Neural progenitor cell (in vitro differentiated cells): ENCODE measurements at regions not wholly inside any gene's neighbourhood (a gene's known extent, or its start where the extent isn't known, plus 50 kb on each side); places are given as distances from the start of the nearest gene placed in this dataset.

ENCODE experiments used
- EZH2 ChIP-seq: fragments of 200-600 bp; sonication (generic); IDR thresholded peaks from 2 replicates; pipeline ENCODE4 v1.6.1; 2017; ENCODE audit warnings: antibody characterized with exemption, mild to moderate bottlenecking, moderate library complexity
- EZH2phosphoT487 ChIP-seq: fragments of 200-600 bp; sonication (generic); IDR thresholded peaks from 2 replicates; pipeline ENCODE4 v1.6.1; 2017; ENCODE audit warnings: antibody characterized with exemption
- TF ChIP-seq, protein P1 (sequence below): fragments of 200-600 bp; sonication (generic); IDR thresholded peaks from 2 replicates; pipeline ENCODE4 v1.5.1; 2017; ENCODE audit warnings: antibody characterized with exemption, mild to moderate bottlenecking

DNA sequence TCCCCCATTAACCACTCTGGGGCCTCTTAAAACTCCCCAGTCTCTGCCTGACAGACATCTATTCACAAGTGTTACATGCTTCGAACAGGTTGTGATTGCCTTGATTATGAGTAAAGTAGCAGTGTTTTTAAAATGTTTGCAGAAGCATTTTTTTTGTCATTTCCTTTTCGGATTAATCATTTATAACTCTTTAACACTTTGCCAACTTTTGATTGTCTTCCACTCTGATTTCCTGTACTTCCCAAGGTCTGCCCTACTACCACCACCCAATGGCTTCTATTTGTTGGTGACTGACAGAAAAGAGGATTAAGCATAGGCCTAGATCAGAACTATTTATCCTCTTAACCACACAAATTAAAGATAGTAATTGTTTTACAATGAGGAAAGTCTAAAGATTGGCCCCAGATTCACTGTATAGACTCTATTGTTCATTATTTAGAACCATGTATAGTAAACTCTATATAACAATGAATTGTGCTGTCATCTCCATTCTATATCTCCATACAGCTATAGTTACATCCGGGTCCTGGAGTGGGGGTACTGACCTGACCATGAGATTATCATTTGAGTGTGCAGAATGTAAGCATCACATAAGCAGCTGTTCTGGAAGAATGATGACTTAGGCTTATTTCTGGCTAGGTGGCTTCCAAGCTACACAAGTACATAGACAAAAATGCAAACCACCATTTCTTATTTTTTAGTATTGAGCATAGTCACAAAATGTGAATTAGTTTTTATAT is 110.3 kb upstream of the RBMS1 start:
- TF ChIP-seq, protein P1, sequence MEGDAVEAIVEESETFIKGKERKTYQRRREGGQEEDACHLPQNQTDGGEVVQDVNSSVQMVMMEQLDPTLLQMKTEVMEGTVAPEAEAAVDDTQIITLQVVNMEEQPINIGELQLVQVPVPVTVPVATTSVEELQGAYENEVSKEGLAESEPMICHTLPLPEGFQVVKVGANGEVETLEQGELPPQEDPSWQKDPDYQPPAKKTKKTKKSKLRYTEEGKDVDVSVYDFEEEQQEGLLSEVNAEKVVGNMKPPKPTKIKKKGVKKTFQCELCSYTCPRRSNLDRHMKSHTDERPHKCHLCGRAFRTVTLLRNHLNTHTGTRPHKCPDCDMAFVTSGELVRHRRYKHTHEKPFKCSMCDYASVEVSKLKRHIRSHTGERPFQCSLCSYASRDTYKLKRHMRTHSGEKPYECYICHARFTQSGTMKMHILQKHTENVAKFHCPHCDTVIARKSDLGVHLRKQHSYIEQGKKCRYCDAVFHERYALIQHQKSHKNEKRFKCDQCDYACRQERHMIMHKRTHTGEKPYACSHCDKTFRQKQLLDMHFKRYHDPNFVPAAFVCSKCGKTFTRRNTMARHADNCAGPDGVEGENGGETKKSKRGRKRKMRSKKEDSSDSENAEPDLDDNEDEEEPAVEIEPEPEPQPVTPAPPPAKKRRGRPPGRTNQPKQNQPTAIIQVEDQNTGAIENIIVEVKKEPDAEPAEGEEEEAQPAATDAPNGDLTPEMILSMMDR, result no peak
- TF ChIP-seq EZH2phosphoT487, result no peak
- TF ChIP-seq EZH2, result no peak
